ENCODE measurements at regions not wholly inside any gene's neighbourhood (a gene's known extent, or its start where the extent isn't known, plus 50 kb on each side); places are given as distances from the start of the nearest gene placed in this dataset.

- no peak for DNase-seq (ENCODE audit: low read depth)
These were observed 189.4 kb downstream of the WNT5A start for GRCh38 chr3:55297706-55298105.

- DNase-seq (ENCODE audit: low read depth): no peak
These were observed 189.9 kb downstream of the WNT5A start for GRCh38 chr3:55297245-55297644.

GRCh38 chr3:55296791-55297190 is 190.3 kb downstream of the WNT5A start:
- peak; percentile 22 for DNase-seq (ENCODE audit: low read depth)

GRCh38 chr3:55296030-55296429 is 191.1 kb downstream of the WNT5A start:
- no peak for DNase-seq (ENCODE audit: low read depth)

GRCh38 chr3:55294557-55294956 is 192.5 kb downstream of the WNT5A start:
- DNase-seq (ENCODE audit: low read depth): no peak

GRCh38 chr3:55292360-55292759 is 194.7 kb downstream of the WNT5A start:
- no peak for DNase-seq (ENCODE audit: low read depth)

GRCh38 chr3:55288657-55289056 is 198.4 kb downstream of the WNT5A start:
- no peak for DNase-seq (ENCODE audit: low read depth)

- DNase-seq (ENCODE audit: low read depth): no peak
These were observed 200.4 kb downstream of the WNT5A start for GRCh38 chr3:55286693-55287092.

- no peak for DNase-seq (ENCODE audit: low read depth)
These were observed 201.9 kb downstream of the WNT5A start for GRCh38 chr3:55285156-55285555.

- no peak for DNase-seq (ENCODE audit: low read depth)
These were observed 203.6 kb downstream of the WNT5A start for GRCh38 chr3:55283441-55283925.

- no peak for DNase-seq (ENCODE audit: low read depth)
These were observed 204.1 kb downstream of the WNT5A start for GRCh38 chr3:55282994-55283393.

- no peak for DNase-seq (ENCODE audit: low read depth)
These were observed 215.0 kb downstream of the WNT5A start for GRCh38 chr3:55272031-55272645.

GRCh38 chr3:55271549-55271948 is 215.6 kb downstream of the WNT5A start:
- no peak for DNase-seq (ENCODE audit: low read depth)

GRCh38 chr3:55270976-55271375 is 216.1 kb downstream of the WNT5A start:
- DNase-seq (ENCODE audit: low read depth): no peak

- no peak for DNase-seq (ENCODE audit: low read depth)
These were observed 217.5 kb downstream of the WNT5A start for GRCh38 chr3:55269636-55270035.

GRCh38 chr3:55269096-55269495 is 218.0 kb downstream of the WNT5A start:
- DNase-seq (ENCODE audit: low read depth): no peak

- DNase-seq (ENCODE audit: low read depth): no peak
These were observed 219.7 kb downstream of the WNT5A start for GRCh38 chr3:55267206-55267930.

GRCh38 chr3:55264919-55265318 is 222.2 kb downstream of the WNT5A start:
- DNase-seq (ENCODE audit: low read depth): no peak

- peak; percentile 69 for DNase-seq (ENCODE audit: low read depth)
These were observed 234.2 kb downstream of the WNT5A start for GRCh38 chr3:55252921-55253320.

- peak; percentile 38 for DNase-seq (ENCODE audit: low read depth)
These were observed 237.9 kb downstream of the WNT5A start for GRCh38 chr3:55249156-55249555.

- no peak for DNase-seq (ENCODE audit: low read depth)
These were observed 239.4 kb downstream of the WNT5A start for GRCh38 chr3:55247666-55248065.

- no peak for DNase-seq (ENCODE audit: low read depth)
These were observed 241.1 kb downstream of the WNT5A start for GRCh38 chr3:55246033-55246432.

GRCh38 chr3:55245351-55245750 is 241.8 kb downstream of the WNT5A start:
- no peak for DNase-seq (ENCODE audit: low read depth)

Data from myocyte (in vitro differentiated cells).